Immature natural killer cell (primary cell): ENCODE measurements at regions not wholly inside any gene's neighbourhood (a gene's known extent, or its start where the extent isn't known, plus 50 kb on each side); places are given as distances from the start of the nearest gene placed in this dataset.

Experiments
- DNase-seq, 3 donors: peaks; one replicate each; pipeline ENCODE4 v3.0.0; 2022; ENCODE audit warnings: mixed read lengths in 1 of 3
- H3K27ac Mint-ChIP-seq, 6 donors: one replicate each; pipeline ENCODE4 v1.8.0; 2020; ENCODE audit warnings: mixed read lengths in 6 of 6, mild to moderate bottlenecking in 5 of 6, inconsistent platforms in 4 of 6, moderate library complexity in 3 of 6
- H3K27me3 Mint-ChIP-seq, 3 donors: one replicate each; pipeline ENCODE4 v1.8.0; 2020 to 2021; ENCODE audit warnings: low read depth in 3 of 3, mild to moderate bottlenecking in 3 of 3, mixed read lengths in 3 of 3, moderate library complexity in 3 of 3, inconsistent platforms in 1 of 3
- H3K36me3 Mint-ChIP-seq, 3 donors: one replicate each; pipeline ENCODE4 v1.8.0; 2020; ENCODE audit warnings: mixed read lengths in 3 of 3, inconsistent platforms in 2 of 3, mild to moderate bottlenecking in 2 of 3
- H3K4me1 Mint-ChIP-seq, 2 donors: one replicate each; pipeline ENCODE4 v1.8.0; 2020; ENCODE audit warnings: inconsistent platforms in 2 of 2, mild to moderate bottlenecking in 2 of 2, mixed read lengths in 2 of 2, moderate library complexity in 1 of 2
- H3K4me3 Mint-ChIP-seq, 5 donors: one replicate each; pipeline ENCODE4 v1.8.0; 2020; ENCODE audit warnings: mild to moderate bottlenecking in 5 of 5, mixed read lengths in 5 of 5, inconsistent platforms in 3 of 5, moderate library complexity in 3 of 5
- H3K9me3 Mint-ChIP-seq, 6 donors: one replicate each; pipeline ENCODE4 v1.8.0; 2020; ENCODE audit warnings: mild to moderate bottlenecking in 6 of 6, mixed read lengths in 6 of 6, inconsistent platforms in 4 of 6, moderate library complexity in 3 of 6

DNA sequence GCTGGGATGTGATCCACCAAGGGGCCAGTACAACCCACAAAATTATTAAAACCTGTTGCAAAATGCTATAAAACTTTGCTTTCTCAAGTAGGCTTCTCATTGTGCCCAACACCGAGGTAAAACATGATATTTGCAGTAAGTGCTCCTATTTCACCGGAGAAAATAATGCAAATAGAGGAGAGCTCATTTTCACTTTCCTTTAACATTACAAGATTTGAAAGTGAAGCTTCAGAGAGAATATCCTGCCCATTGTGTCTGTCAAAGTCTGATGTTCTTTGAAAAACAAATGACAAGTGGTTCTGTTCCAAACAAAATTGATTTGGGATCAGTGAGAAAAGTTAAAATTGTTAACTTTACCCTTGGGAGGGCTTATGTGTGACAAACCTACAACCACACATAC, 287.1 kb downstream of the KCNN2 start:
- H3K9me3 Mint-ChIP-seq: peaks cover 8 to 21% (median 14%) of the 10 kb centered on the region in 6 donors
- H3K36me3 Mint-ChIP-seq: no peaks in the 10 kb centered on the region
- no peak overlapping the region for H3K4me3 Mint-ChIP-seq
- H3K27ac Mint-ChIP-seq: no peak overlapping the region
- DNase-seq: no peak
- no peaks in the 10 kb centered on the region for H3K4me1 Mint-ChIP-seq
- H3K27me3 Mint-ChIP-seq: peaks cover 0 to 6% (median 3%) of the 10 kb centered on the region in 3 donors

DNA sequence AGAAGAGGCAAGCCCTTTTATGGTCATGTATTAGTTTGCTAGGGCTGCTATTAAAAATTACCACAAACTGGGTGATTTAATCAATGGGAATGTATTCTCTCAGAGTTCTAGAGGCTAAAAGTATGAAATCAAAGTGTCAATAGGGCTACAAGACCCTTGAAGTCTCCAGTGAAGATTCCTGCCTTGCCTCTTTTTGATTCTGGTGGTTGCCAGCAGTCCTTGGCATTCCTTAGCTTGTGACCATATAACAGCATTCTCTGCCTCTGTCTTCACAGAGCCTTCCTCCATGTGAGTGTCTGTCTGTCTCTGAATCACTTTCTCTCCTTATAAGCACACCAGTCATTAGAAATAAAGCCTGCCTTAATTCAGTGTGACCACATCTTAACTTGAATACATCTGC, 282.7 kb downstream of the KCNN2 start:
- Mint-ChIP-seq H3K4me3 (no peak overlapping the region), H3K27ac (no peak overlapping the region), H3K36me3 (no peaks in the 10 kb centered on the region), H3K27me3 (peaks cover 0 to 4% (median 3%) of the 10 kb centered on the region in 3 donors), H3K9me3 (peaks cover 11 to 30% (median 17%) of the 10 kb centered on the region in 6 donors), H3K4me1 (no peaks in the 10 kb centered on the region)
- DNase-seq: no peak

DNA sequence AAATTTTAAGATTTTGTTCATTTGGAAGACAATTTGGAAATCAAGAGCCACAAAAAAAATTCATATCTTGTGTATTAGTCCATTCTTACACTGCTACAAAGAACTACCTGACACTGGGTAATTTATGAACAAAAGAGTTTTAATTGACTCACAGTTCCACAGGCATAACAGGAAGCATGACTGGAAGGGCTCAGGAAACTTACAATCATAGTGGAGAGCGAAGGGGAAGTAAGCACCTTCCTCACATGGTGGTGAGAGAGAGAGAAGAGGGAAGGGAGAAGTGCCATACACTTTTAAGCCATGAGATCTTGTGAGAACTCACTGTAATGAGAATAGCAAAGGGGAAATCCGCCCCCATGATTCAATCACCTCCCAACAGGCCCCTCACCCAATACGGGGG, 274.4 kb downstream of the KCNN2 start:
- Mint-ChIP-seq H3K4me3 (no peak overlapping the region), H3K27me3 (peaks cover 0 to under 1% (median 0%) of the 10 kb centered on the region in 3 donors), H3K9me3 (peaks cover 0 to 24% (median 3%) of the 10 kb centered on the region in 6 donors), H3K27ac (no peak overlapping the region), H3K4me1 (no peaks in the 10 kb centered on the region), H3K36me3 (no peaks in the 10 kb centered on the region)
- no peak for DNase-seq

DNA sequence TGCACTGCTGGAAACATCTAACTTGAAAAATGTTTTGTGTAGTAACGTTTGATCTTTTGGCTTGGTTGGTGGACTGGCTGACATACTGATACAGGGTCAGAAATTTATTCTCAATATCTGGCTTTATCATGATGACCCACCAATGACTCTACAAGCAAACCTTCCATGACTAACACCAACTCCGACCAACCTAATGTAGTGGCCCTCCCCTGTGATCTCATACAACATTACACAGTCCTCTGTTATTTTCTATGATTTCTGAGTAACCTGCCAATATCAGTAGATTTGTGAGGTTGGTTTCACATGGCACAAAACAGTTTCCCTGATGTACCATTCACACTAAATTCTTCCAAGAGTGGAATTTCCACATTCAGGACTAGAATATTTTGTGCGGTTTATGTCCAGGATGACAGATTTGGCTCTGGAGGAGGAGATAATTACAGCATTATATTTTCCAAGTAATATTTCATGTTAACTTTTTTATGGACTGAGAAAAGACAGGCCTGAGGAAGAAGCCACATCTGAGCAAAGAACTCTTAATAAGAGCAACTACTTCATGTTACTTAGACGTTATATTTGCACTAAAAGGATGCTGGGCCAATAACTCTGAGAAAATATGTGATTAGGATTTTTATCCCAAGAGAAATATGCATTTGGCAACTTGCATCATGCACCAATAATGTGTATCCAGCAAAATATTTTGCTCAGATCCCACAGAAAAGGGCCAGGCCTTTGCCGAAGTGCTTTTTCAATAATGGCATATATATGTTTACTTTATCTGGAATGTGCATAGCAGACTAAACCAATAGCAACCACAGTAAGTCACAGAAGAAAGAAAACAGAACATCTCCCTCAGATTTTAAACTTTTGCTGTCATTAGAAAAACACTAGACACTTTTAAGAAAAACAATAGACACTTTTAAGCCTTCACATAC, 273.4 kb downstream of the KCNN2 start:
- H3K4me1 Mint-ChIP-seq: no peaks in the 10 kb centered on the region
- H3K9me3 Mint-ChIP-seq: peaks cover 0 to 22% (median 1%) of the 10 kb centered on the region in 6 donors
- H3K36me3 Mint-ChIP-seq: no peaks in the 10 kb centered on the region
- no peak for DNase-seq
- H3K27ac Mint-ChIP-seq: no peak overlapping the region
- no peaks in the 10 kb centered on the region for H3K27me3 Mint-ChIP-seq
- no peak overlapping the region for H3K4me3 Mint-ChIP-seq

DNA sequence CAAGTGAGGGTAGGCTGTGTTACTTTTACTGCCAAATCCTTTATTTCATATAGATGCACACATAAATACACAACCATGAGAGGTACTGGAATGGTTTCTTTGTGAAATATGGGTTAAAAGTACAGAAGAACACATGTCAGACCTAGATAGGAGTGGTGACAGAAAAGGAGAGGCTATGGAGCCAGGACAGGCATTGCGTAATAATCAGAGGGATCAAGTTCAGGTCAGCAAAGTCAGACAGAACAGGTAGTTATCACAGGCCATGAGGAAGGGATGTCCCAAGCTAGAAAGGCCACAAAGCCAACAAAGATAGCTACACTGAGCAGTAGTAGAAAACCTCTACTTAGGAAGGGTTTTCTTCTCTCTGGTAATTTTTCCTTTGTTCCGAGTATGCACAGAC, 272.6 kb downstream of the KCNN2 start:
- no peaks in the 10 kb centered on the region for H3K4me1 Mint-ChIP-seq
- no peak for DNase-seq
- H3K36me3 Mint-ChIP-seq: no peaks in the 10 kb centered on the region
- H3K27me3 Mint-ChIP-seq: peaks cover 0 to under 1% (median 0%) of the 10 kb centered on the region in 3 donors
- H3K4me3 Mint-ChIP-seq: no peak overlapping the region
- H3K27ac Mint-ChIP-seq: no peak overlapping the region
- peaks cover 0 to 18% (median 2%) of the 10 kb centered on the region in 6 donors for H3K9me3 Mint-ChIP-seq

DNA sequence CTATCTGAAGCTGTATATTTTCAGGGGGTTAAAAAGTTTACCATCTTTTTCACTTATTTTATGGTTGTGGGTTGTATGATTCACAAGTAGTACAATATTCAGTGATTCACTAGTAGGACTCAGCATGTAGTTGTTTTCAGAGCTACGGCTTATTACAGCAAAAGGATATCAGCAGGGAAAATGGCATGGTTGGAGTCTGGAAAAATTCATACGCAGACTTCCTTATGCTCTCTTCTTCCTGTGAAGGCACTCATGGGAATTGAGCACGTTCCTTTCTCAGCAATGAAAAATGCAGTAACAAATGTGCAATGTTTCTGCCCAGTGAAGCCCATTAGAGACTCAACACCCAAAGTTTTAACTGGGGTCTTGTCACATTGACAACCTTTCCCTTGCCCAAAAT, 250.5 kb downstream of the KCNN2 start:
- peaks cover 7 to 21% (median 10%) of the 10 kb centered on the region in 6 donors for H3K9me3 Mint-ChIP-seq
- H3K36me3 Mint-ChIP-seq: no peaks in the 10 kb centered on the region
- no peaks in the 10 kb centered on the region for H3K4me1 Mint-ChIP-seq
- DNase-seq: no peak
- H3K27me3 Mint-ChIP-seq: peaks cover 0 to 2% (median 0%) of the 10 kb centered on the region in 3 donors
- H3K27ac Mint-ChIP-seq: no peak overlapping the region
- H3K4me3 Mint-ChIP-seq: no peak overlapping the region

DNA sequence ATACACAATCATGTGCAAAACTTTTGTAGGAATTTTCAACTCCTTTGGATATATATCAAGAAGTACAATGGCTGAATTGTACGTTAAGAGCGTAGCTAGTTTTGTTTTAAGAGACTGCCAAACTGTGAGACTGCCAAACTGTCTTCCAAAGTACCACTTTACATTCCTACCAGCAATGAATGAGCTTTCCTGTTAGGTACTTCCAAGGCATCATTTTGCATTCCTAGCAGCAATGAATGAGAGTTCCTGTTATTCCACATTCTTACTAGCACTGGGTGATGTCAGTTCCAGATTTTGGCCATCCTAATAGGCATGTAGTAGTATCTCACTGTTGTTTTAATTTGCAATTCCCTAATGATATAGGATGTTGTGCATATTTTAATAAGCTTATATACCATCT, 219.3 kb downstream of the KCNN2 start:
- H3K27ac Mint-ChIP-seq: no peak overlapping the region
- H3K9me3 Mint-ChIP-seq: peaks cover 6 to 45% (median 15%) of the 10 kb centered on the region in 6 donors
- H3K4me1 Mint-ChIP-seq: no peaks in the 10 kb centered on the region
- no peak overlapping the region for H3K4me3 Mint-ChIP-seq
- no peak for DNase-seq
- no peaks in the 10 kb centered on the region for H3K27me3 Mint-ChIP-seq
- H3K36me3 Mint-ChIP-seq: no peaks in the 10 kb centered on the region

DNA sequence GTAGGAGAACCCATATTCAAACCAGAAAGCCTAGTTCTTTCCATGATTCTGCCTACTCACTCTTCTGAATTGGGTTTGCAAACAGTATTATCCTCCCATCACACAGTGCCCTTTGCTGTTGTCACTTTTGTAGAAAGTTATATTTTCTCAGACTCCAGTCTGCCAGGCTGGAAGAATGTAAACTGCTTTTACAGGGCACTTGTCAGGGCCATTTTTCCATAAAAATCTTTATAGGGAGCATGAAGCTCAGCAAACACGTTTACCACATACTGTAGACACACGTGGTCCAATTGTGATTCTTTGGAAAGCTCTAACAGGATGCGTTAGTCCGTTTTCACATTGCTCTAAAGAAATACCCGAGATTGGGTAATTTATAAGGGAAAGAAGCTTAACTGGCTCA, 204.0 kb downstream of the KCNN2 start:
- no peak for DNase-seq
- Mint-ChIP-seq H3K9me3 (peaks cover 3 to 28% (median 8%) of the 10 kb centered on the region in 6 donors), H3K4me3 (no peak overlapping the region), H3K4me1 (no peaks in the 10 kb centered on the region), H3K27me3 (peaks cover 0 to 2% (median 0%) of the 10 kb centered on the region in 3 donors), H3K36me3 (peaks cover 0 to 3% (median 3%) of the 10 kb centered on the region in 3 donors), H3K27ac (no peak overlapping the region)

DNA sequence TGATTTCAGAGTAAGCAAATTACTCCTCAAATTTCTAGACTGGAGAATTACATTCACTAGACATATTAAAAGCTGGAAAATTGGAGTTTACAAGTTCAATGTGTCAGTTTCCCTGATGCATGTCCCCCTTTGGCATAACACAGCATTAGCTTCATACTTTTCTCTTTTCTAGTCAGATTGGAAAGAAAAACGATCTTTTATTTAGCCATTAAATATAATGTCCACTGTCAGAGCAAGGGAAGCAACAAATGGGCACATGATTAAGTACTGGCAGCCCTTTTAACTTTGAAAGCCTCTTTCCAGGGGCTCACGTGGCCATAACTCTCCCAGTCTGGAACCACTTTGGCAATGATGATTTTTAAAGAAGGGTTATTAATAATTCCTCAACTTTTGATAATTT, 203.3 kb downstream of the KCNN2 start:
- Mint-ChIP-seq H3K36me3 (peaks cover 0 to 3% (median 3%) of the 10 kb centered on the region in 3 donors), H3K27me3 (peaks cover 0 to 2% (median 0%) of the 10 kb centered on the region in 3 donors), H3K4me1 (no peaks in the 10 kb centered on the region), H3K9me3 (peaks cover 3 to 32% (median 8%) of the 10 kb centered on the region in 6 donors), H3K4me3 (no peak overlapping the region), H3K27ac (no peak overlapping the region)
- no peak for DNase-seq

DNA sequence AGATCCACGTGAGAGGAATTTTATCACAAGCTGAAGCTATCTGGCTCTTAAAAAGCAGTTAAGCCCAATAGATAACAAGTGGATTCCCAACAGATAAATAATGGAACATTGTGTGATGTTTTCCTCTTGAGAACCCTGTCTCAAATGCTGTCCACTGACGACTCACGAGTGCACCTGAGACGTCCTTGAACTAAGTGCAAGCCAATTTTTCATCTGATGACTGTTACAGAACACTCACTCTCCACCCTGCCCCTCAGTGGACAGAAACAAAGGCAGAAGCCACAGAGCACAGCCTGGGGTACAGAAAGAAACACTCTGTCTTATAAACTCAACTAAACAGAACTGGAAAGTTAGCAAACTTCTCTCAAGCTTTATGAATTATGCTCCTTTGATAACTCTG, 199.5 kb downstream of the KCNN2 start:
- Mint-ChIP-seq H3K36me3 (no peaks in the 10 kb centered on the region), H3K4me3 (no peak overlapping the region), H3K27me3 (no peaks in the 10 kb centered on the region), H3K9me3 (peaks cover under 1 to 22% (median 5%) of the 10 kb centered on the region in 6 donors), H3K27ac (no peak overlapping the region), H3K4me1 (no peaks in the 10 kb centered on the region)
- DNase-seq: no peak
